ENCODE measurements at regions not wholly inside any gene's neighbourhood (a gene's known extent, or its start where the extent isn't known, plus 50 kb on each side); places are given as distances from the start of the nearest gene placed in this dataset.
"Not testable (repeated sequence)": the region's sequence is repeated elsewhere in the genome, so short reads cannot be mapped to it uniquely, and the experiment has no call there.

- no peak for DNase-seq
These were observed 1142.3 kb downstream of the NXPH1 start for GRCh38 chr7:9575716-9576115.

GRCh38 chr7:9582824-9583223, 1149.4 kb downstream of the NXPH1 start:
- DNase-seq = no peak

GRCh38 chr7:9598411-9598810, 1165.0 kb downstream of the NXPH1 start:
- DNase-seq = no peak

GRCh38 chr7:9600974-9601373, 1167.6 kb downstream of the NXPH1 start:
- DNase-seq = no peak

- no peak for DNase-seq
These were observed 1169.9 kb downstream of the NXPH1 start for GRCh38 chr7:9603291-9603690.

- DNase-seq = no peak
These were observed 1175.2 kb downstream of the NXPH1 start for GRCh38 chr7:9608560-9608959.

GRCh38 chr7:9620899-9621298, 1187.5 kb downstream of the NXPH1 start:
- not testable (repeated sequence) for DNase-seq

- not testable (repeated sequence) for DNase-seq
These were observed 1188.0 kb downstream of the NXPH1 start for GRCh38 chr7:9621306-9621902.

- no peak for DNase-seq
These were observed 1188.5 kb downstream of the NXPH1 start for GRCh38 chr7:9621927-9622326.

GRCh38 chr7:9625953-9626352, 1192.5 kb downstream of the NXPH1 start:
- DNase-seq = no peak

GRCh38 chr7:9645756-9646155, 1212.3 kb downstream of the NXPH1 start:
- no peak for DNase-seq

- no peak for DNase-seq
These were observed 1223.8 kb downstream of the NXPH1 start for GRCh38 chr7:9657257-9657656.

- DNase-seq = no peak
These were observed 1238.8 kb downstream of the NXPH1 start for GRCh38 chr7:9671979-9672917.

GRCh38 chr7:9680713-9681112, 1247.3 kb downstream of the NXPH1 start:
- DNase-seq = no peak

- DNase-seq = no peak
These were observed 1247.9 kb downstream of the NXPH1 start for GRCh38 chr7:9681284-9681683.

- no peak for DNase-seq
These were observed 1257.9 kb downstream of the NXPH1 start for GRCh38 chr7:9691286-9691685.

GRCh38 chr7:9698375-9698774, 1265.0 kb downstream of the NXPH1 start:
- no peak for DNase-seq

- no peak for DNase-seq
These were observed 1264.5 kb upstream of the PHF14 start for GRCh38 chr7:9709216-9709615.

- DNase-seq = no peak
These were observed 1262.3 kb upstream of the PHF14 start for GRCh38 chr7:9711259-9711918.

GRCh38 chr7:9718071-9718661, 1255.5 kb upstream of the PHF14 start:
- no peak for DNase-seq

GRCh38 chr7:9719303-9719702, 1254.4 kb upstream of the PHF14 start:
- no peak for DNase-seq

- no peak for DNase-seq
These were observed 1254.0 kb upstream of the PHF14 start for GRCh38 chr7:9719721-9720120.

- not testable (repeated sequence) for DNase-seq
These were observed 1247.6 kb upstream of the PHF14 start for GRCh38 chr7:9725940-9726663.
